ENCODE measurements at regions not wholly inside any gene's neighbourhood (a gene's known extent, or its start where the extent isn't known, plus 50 kb on each side); places are given as distances from the start of the nearest gene placed in this dataset.
A peak's percentile ranks its signal among the peaks of the same experiment; 100 is the strongest.
"Not testable (repeated sequence)": the region's sequence is repeated elsewhere in the genome, so short reads cannot be mapped to it uniquely, and the experiment has no call there.

DNA sequence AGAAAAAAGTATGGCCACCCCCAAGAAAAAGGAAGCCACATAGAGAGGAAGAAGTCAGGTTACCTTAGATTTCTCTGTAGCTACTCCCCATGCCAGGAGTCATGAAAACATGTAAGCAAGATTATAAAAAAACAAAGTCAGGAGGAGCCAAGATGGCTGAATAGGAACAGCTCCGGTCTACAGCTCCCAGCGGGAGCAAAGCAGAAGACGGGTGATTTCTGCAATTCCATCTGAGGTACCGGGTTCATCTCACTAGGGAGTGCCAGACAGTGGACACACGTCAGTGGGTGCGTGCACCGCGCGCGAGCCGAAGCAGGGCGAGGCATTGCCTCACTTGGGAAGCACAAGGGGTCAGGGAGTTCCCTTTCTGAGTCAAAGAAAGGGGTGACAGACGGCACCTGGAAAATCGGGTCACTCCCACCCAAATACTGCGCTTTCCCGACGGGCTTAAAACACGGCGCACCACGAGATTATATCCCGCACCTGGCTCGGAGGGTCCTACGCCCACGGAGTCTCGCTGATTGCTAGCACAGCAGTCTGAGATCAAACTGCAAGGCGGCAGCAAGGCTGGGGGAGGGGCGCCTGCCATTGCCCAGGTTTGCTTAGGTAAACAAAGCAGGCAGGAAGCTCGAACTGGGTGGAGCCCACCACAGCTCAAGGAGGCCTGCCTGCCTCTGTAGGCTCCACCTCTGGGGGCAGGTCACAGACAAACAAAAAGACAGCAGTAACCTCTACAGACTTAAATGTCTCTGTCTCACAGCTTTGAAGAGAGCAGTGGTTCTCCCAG, 347.3 kb downstream of the HINT1 start:
- RAD21 ChIA-PET (ENCODE audit: low non-redundant PET in 1 of 2, low total read pairs in 2 of 2, uncharacterized antibody in 2 of 2, unreplicated experiment in 2 of 2); H4K20me1 ChIP-seq (ENCODE audit: insufficient read depth); intact Hi-C loops (cut with micrococcal nuclease); CTCF ChIA-PET; H3K4me1 ChIP-seq (ENCODE audit: control insufficient read depth in 1 of 2, insufficient read depth in 2 of 2, low read length in 2 of 2); H3K36me3 ChIP-seq (ENCODE audit: control insufficient read depth in 1 of 2, insufficient read depth in 2 of 2, low read length in 2 of 2); H3K27me3 ChIP-seq (ENCODE audit: insufficient read depth, low read length); H3K79me2 ChIP-seq (ENCODE audit: insufficient read depth, low read length); POLR2A ChIA-PET; H3K9me2 ChIP-seq (ENCODE audit: insufficient read depth); H3K9me3 ChIP-seq (ENCODE audit: control insufficient read depth in 1 of 2, insufficient read depth in 1 of 2, low read depth in 1 of 2, low read length in 2 of 2): not testable (repeated sequence)
- Histone ChIP-seq H3K4me3 (replicated peaks in 1 of 2; ENCODE audit: low read depth in 1 of 2, low read length in 2 of 2) (peak overlapping the region; percentile 43 to 57), H2AFZ (ENCODE audit: low read depth, low read length, poor library complexity, severe bottlenecking) (peak overlapping the region; percentile 96), H3K9ac (ENCODE audit: low read length) (peak overlapping the region; percentile 56), H3K4me2 (ENCODE audit: low read length) (peak overlapping the region; percentile 77), H3K27ac (ENCODE audit: low read depth, low read length) (peak overlapping the region; percentile 5)
- BruUV-seq (replicated peaks) = TSS peak; percentile 55
- peak; percentile 18 for TF ChIP-seq YY1 (IDR thresholded peaks at IDR 0.05; ENCODE audit: extremely low read depth, insufficient replicate concordance, low read depth, low read length)
- peak; percentile 7; the same call in 1 of the 2 replicates for TF ChIP-seq POLR2AphosphoS5 (IDR thresholded peaks at IDR 0.05; ENCODE audit: low read depth, low read length)
- ATAC-seq (peak; percentile 50), DNase-seq (ENCODE audit: low read depth, low spot score) (peak; percentile 6)

DNA sequence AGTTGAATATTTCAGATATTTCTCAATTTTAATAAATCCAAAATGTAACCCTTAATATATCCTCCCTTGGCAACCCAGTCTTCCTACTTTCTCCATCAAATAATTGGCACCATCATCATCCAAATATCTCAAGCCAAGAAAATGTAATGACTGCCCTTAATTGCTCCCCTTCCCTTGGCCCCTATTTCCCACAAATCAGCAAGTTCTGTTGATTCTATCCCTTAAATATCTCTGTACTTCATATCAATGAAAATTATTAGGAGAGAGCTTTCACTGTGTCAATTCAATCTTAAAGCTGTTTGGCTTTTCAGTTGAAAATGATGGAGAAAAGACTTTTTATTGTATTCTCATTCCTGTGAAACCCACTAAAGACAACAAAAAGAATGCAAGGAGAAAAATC, 349.8 kb downstream of the HINT1 start:
- no peak overlapping the region for H3K27ac ChIP-seq (ENCODE audit: low read depth, low read length)
- H3K4me1 ChIP-seq (ENCODE audit: control insufficient read depth in 1 of 2, insufficient read depth in 2 of 2, low read length in 2 of 2) = peaks cover 0 to 4% of the 10 kb centered on the region in 2 experiments; a peak in 2 of 4 replicates
- H2AFZ ChIP-seq (ENCODE audit: low read depth, low read length, poor library complexity, severe bottlenecking) = no peak overlapping the region
- H4K20me1 ChIP-seq (ENCODE audit: insufficient read depth) = no peaks in the 10 kb centered on the region
- no TSS peak for BruUV-seq (replicated peaks)
- no peak overlapping the region for H3K4me3 ChIP-seq (replicated peaks in 1 of 2; ENCODE audit: low read depth in 1 of 2, low read length in 2 of 2)
- H3K4me2 ChIP-seq (ENCODE audit: low read length) = no peak overlapping the region
- no peaks in the 10 kb centered on the region for H3K36me3 ChIP-seq (ENCODE audit: control insufficient read depth in 1 of 2, insufficient read depth in 2 of 2, low read length in 2 of 2)
- TF ChIP-seq POLR2A (IDR thresholded peaks at IDR 0.05; ENCODE audit: borderline replicate concordance, extremely low read depth, insufficient read depth, insufficient read length) (no peak), JUND (IDR thresholded peaks at IDR 0.05) (no peak), SIN3A (IDR thresholded peaks at IDR 0.05; ENCODE audit: low read depth) (no peak)
- TF ChIP-seq, protein P1, sequence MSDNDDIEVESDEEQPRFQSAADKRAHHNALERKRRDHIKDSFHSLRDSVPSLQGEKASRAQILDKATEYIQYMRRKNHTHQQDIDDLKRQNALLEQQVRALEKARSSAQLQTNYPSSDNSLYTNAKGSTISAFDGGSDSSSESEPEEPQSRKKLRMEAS (IDR thresholded peaks at IDR 0.05) = no peak
- TF ChIP-seq, protein P2, sequence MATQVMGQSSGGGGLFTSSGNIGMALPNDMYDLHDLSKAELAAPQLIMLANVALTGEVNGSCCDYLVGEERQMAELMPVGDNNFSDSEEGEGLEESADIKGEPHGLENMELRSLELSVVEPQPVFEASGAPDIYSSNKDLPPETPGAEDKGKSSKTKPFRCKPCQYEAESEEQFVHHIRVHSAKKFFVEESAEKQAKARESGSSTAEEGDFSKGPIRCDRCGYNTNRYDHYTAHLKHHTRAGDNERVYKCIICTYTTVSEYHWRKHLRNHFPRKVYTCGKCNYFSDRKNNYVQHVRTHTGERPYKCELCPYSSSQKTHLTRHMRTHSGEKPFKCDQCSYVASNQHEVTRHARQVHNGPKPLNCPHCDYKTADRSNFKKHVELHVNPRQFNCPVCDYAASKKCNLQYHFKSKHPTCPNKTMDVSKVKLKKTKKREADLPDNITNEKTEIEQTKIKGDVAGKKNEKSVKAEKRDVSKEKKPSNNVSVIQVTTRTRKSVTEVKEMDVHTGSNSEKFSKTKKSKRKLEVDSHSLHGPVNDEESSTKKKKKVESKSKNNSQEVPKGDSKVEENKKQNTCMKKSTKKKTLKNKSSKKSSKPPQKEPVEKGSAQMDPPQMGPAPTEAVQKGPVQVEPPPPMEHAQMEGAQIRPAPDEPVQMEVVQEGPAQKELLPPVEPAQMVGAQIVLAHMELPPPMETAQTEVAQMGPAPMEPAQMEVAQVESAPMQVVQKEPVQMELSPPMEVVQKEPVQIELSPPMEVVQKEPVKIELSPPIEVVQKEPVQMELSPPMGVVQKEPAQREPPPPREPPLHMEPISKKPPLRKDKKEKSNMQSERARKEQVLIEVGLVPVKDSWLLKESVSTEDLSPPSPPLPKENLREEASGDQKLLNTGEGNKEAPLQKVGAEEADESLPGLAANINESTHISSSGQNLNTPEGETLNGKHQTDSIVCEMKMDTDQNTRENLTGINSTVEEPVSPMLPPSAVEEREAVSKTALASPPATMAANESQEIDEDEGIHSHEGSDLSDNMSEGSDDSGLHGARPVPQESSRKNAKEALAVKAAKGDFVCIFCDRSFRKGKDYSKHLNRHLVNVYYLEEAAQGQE (IDR thresholded peaks at IDR 0.05; ENCODE audit: low read depth) = no peak
- intact Hi-C loops (cut with micrococcal nuclease) = no loop called here
- no peaks in the 10 kb centered on the region for H3K9me3 ChIP-seq (ENCODE audit: control insufficient read depth in 1 of 2, insufficient read depth in 1 of 2, low read depth in 1 of 2, low read length in 2 of 2)
- DNase-seq (ENCODE audit: low read depth, low spot score) = no peak
- no peak overlapping the region for H3K9ac ChIP-seq (ENCODE audit: low read length)
- RAD21 ChIA-PET (ENCODE audit: low non-redundant PET in 1 of 2, low total read pairs in 2 of 2, uncharacterized antibody in 2 of 2, unreplicated experiment in 2 of 2) = no interaction called here
- no peaks in the 10 kb centered on the region for H3K79me2 ChIP-seq (ENCODE audit: insufficient read depth, low read length)
- POLR2A ChIA-PET = no interaction called here
- no peaks in the 10 kb centered on the region for H3K27me3 ChIP-seq (ENCODE audit: insufficient read depth, low read length)
- CTCF ChIA-PET = no interaction called here
- no peaks in the 10 kb centered on the region for H3K9me2 ChIP-seq (ENCODE audit: insufficient read depth)
- ATAC-seq = no peak

All from HCT116 (cell line).